Endothelial cell of umbilical vein (primary cell): ENCODE measurements at regions not wholly inside any gene's neighbourhood (a gene's known extent, or its start where the extent isn't known, plus 50 kb on each side); places are given as distances from the start of the nearest gene placed in this dataset.
"Not testable (repeated sequence)": the region's sequence is repeated elsewhere in the genome, so short reads cannot be mapped to it uniquely, and the experiment has no call there.

Experiments
- BruUV-seq: library from RNA; stranded (reverse); fragments of 400-500 nt; replicated peaks from 2 replicates; lab custom pipeline; 2021; lab: Mats Ljungman, UMichigan
- CTCF ChIA-PET: fragments of 300-600, 350-600 bp; sonication (Branson Sonifier 250); formaldehyde crosslinking; loops from one replicate; lab custom pipeline; 2021; ENCODE audit warnings: antibody characterized with exemption, inconsistent platforms; lab: Charles Lee
- POLR2A ChIA-PET: fragments of 300-600, 350-600 bp; sonication (Branson Sonifier 250); formaldehyde crosslinking; loops from one replicate; lab custom pipeline; 2021; ENCODE audit warnings: antibody characterized with exemption, inconsistent platforms; lab: Charles Lee
- DNase-seq: peaks from one replicate; pipeline ENCODE4 v3.0.0-alpha.2; 2011; ENCODE audit warnings: low read depth, low spot score
- FAIRE-seq: peaks from 2 replicates; lab custom pipeline; 2011; peaks lifted over from hg19 to GRCh38; lab: Jason Lieb, UNC
- H2AFZ ChIP-seq: 2 replicates; pipeline ENCODE4 v1.6.0; 2012; ENCODE audit warnings: low read depth, low read length, control low read depth, inconsistent platforms
- H3K27ac ChIP-seq: 2 replicates; pipeline ENCODE4 v1.5.1; 2011; ENCODE audit warnings: low read depth, mild to moderate bottlenecking, control low read depth, low read length, moderate library complexity; ENCODE audit not compliant: insufficient read depth
- H3K27me3 ChIP-seq, 2 experiments: 2 replicates each; pipeline versions ENCODE4 v1.6.0 to v1.6.1; 2011; ENCODE audit warnings: low read length in 2 of 2, mixed read lengths in 1 of 2; ENCODE audit not compliant: control insufficient read depth in 2 of 2, insufficient read depth in 2 of 2
- H3K36me3 ChIP-seq, 2 experiments: 2 replicates in 1 of 2; 3 replicates in 1 of 2; pipeline ENCODE4 v1.5.1; 2011; ENCODE audit warnings: low read length in 2 of 2, mild to moderate bottlenecking in 1 of 2, moderate library complexity in 1 of 2; ENCODE audit not compliant: control insufficient read depth in 2 of 2, insufficient read depth in 2 of 2; ENCODE audit errors: extremely low read depth in 1 of 2
- H3K4me1 ChIP-seq: 3 replicates; pipeline ENCODE4 v1.5.1; 2011; ENCODE audit warnings: mild to moderate bottlenecking, low read length; ENCODE audit not compliant: control insufficient read depth, insufficient read depth; ENCODE audit errors: extremely low read depth
- H3K4me2 ChIP-seq: 2 replicates; pipeline ENCODE4 v1.6.1; 2011; ENCODE audit warnings: low read length, control low read depth, mixed read lengths; ENCODE audit not compliant: insufficient read depth
- H3K4me3 ChIP-seq, 3 experiments: fragments of 200-600 bp in 1 of 3; sonication (generic), shearing (Covaris generic) in 1 of 3; replicated peaks in 1 of 3; 2 replicates each; pipeline ENCODE4 v1.5.1; 2011 to 2016; ENCODE audit warnings: control low read depth in 3 of 3, low read length in 3 of 3, mild to moderate bottlenecking in 2 of 3, inconsistent platforms in 1 of 3, low read depth in 1 of 3, moderate library complexity in 1 of 3; ENCODE audit not compliant: insufficient read depth in 1 of 3
- H3K79me2 ChIP-seq: 2 replicates; pipeline ENCODE4 v1.6.0; 2012; ENCODE audit warnings: low read length, inconsistent platforms; ENCODE audit not compliant: control insufficient read depth, insufficient read depth
- H3K9ac ChIP-seq: replicated peaks from 2 replicates; pipeline ENCODE3; 2011; ENCODE audit warnings: low read length, control low read depth; ENCODE audit not compliant: insufficient read depth; ENCODE audit errors: extremely low read depth
- H3K9me1 ChIP-seq: replicated peaks from 3 replicates; pipeline ENCODE4 v1.6.0; 2011; ENCODE audit warnings: mild to moderate bottlenecking, low read length; ENCODE audit not compliant: control insufficient read depth, insufficient read depth; ENCODE audit errors: extremely low read depth
- H3K9me3 ChIP-seq: replicated peaks from 2 replicates; pipeline ENCODE4 v1.5.1; 2012; ENCODE audit warnings: low read length, inconsistent platforms; ENCODE audit not compliant: control insufficient read depth, insufficient read depth
- H4K20me1 ChIP-seq: replicated peaks from 2 replicates; pipeline ENCODE3; 2011; ENCODE audit warnings: mild to moderate bottlenecking, low read length; ENCODE audit not compliant: control insufficient read depth, insufficient read depth; ENCODE audit errors: extremely low read depth
- EZH2 ChIP-seq: IDR thresholded peaks from 2 replicates; pipeline ENCODE4 v1.6.1; 2012; ENCODE audit warnings: borderline replicate concordance, low read depth, mild to moderate bottlenecking, moderate library complexity, low read length, inconsistent platforms; ENCODE audit not compliant: severe bottlenecking
- FOS ChIP-seq: IDR thresholded peaks from 2 replicates; pipeline ENCODE4 v1.6.1; 2011; ENCODE audit warnings: mild to moderate bottlenecking, low read length, moderate library complexity, borderline replicate concordance; ENCODE audit not compliant: insufficient read depth
- GATA2 ChIP-seq: IDR thresholded peaks from 2 replicates; pipeline ENCODE4 v1.7.0; 2011; ENCODE audit warnings: low read depth, mild to moderate bottlenecking, moderate library complexity, mixed read lengths, low read length; ENCODE audit not compliant: insufficient read length, insufficient read depth
- JUN ChIP-seq: IDR thresholded peaks from 2 replicates; pipeline ENCODE4 v1.6.1; 2011; ENCODE audit warnings: borderline replicate concordance, low read depth; ENCODE audit not compliant: insufficient read length, insufficient read depth
- MYC ChIP-seq: IDR thresholded peaks from one replicate; pipeline ENCODE4 v1.6.1; 2011; ENCODE audit warnings: mild to moderate bottlenecking, low read depth, low read length
- POLR2A ChIP-seq: IDR thresholded peaks from 2 replicates; pipeline ENCODE4 v1.6.1; 2012; ENCODE audit warnings: low read depth, mild to moderate bottlenecking, control low read depth, low read length
- POLR2AphosphoS5 ChIP-seq: IDR thresholded peaks from 2 replicates; pipeline ENCODE4 v1.6.1; 2012; ENCODE audit warnings: low read depth, mild to moderate bottlenecking, control low read depth, low read length, moderate library complexity; ENCODE audit not compliant: insufficient read depth
- dilution Hi-C: fragments of 300-500 bp; cut with MboI; formaldehyde crosslinking; loops from one replicate; pipeline ENCODE4 v1.15.0; 2019; ENCODE audit warnings: low sequenced_read_pairs; ENCODE audit not compliant: extremely low pct_ligation_motif_present
- intact Hi-C: fragments of 100-400 bp; cut with micrococcal nuclease; formaldehyde crosslinking; loops from one replicate; pipeline ENCODE4 v1.10.0; 2022
- TF ChIP-seq, protein P1 (sequence below): IDR thresholded peaks from 2 replicates; pipeline ENCODE4 v1.6.1; 2011; ENCODE audit not compliant: insufficient read depth, insufficient read length
- TF ChIP-seq, protein P2 (sequence below), 2 donors: IDR thresholded peaks; 1 replicate in 1 of 2; 2 replicates in 1 of 2; pipeline ENCODE4 v1.5.1; 2011; ENCODE audit warnings: low read length in 2 of 2, mild to moderate bottlenecking in 2 of 2, moderate library complexity in 2 of 2, control low read depth in 1 of 2, inconsistent platforms in 1 of 2, low read depth in 1 of 2; ENCODE audit not compliant: insufficient read depth in 1 of 2; ENCODE audit errors: extremely low read depth in 1 of 2

DNA sequence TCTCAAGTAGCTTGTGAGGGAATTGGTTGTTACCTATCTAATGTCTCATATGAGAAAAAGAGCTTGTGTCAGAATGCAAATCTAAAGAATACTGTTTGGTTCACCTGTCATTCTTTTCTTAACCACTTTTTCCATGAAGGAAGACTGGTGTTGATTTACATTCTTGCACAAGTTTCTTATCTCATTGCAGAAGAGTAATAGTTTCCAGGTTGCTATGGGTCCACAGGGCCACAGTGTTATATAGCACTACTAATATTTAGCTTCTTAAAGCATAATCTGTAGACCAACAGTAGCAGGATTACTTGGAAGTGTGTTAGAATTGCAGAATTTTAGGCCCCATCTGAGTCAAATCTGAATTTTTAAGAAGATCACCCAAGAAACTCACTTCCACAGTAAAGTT lies 697.5 kb downstream of the GBE1 start:
- intact Hi-C loops = no loop called here
- no peaks in the 10 kb centered on the region for H3K9me1 ChIP-seq

GRCh38 chr3:81051133-81051532 lies 710.3 kb downstream of the GBE1 start:
- intact Hi-C loops, H3K9me3 ChIP-seq, H3K4me2 ChIP-seq, H3K36me3 ChIP-seq, H3K79me2 ChIP-seq, H3K4me3 ChIP-seq, POLR2A ChIA-PET, H3K4me1 ChIP-seq, H2AFZ ChIP-seq, CTCF ChIA-PET, H3K9ac ChIP-seq, H3K27ac ChIP-seq, H3K9me1 ChIP-seq, H3K27me3 ChIP-seq, FAIRE-seq, BruUV-seq, DNase-seq, dilution Hi-C loops, H4K20me1 ChIP-seq: not testable (repeated sequence)

More for the DNA sequence above, 697.5 kb downstream of the GBE1 start:
- no peaks in the 10 kb centered on the region for H4K20me1 ChIP-seq
- FAIRE-seq = no peak
- no peaks in the 10 kb centered on the region for H3K27me3 ChIP-seq
- no peak for TF ChIP-seq JUN
- TF ChIP-seq EZH2 = no peak
- no peak for TF ChIP-seq GATA2
- no peak for TF ChIP-seq POLR2AphosphoS5
- no peak for TF ChIP-seq FOS
- TF ChIP-seq MYC = no peak
- TF ChIP-seq POLR2A = no peak
- TF ChIP-seq, protein P1, sequence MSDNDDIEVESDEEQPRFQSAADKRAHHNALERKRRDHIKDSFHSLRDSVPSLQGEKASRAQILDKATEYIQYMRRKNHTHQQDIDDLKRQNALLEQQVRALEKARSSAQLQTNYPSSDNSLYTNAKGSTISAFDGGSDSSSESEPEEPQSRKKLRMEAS = no peak
- TF ChIP-seq, protein P2, sequence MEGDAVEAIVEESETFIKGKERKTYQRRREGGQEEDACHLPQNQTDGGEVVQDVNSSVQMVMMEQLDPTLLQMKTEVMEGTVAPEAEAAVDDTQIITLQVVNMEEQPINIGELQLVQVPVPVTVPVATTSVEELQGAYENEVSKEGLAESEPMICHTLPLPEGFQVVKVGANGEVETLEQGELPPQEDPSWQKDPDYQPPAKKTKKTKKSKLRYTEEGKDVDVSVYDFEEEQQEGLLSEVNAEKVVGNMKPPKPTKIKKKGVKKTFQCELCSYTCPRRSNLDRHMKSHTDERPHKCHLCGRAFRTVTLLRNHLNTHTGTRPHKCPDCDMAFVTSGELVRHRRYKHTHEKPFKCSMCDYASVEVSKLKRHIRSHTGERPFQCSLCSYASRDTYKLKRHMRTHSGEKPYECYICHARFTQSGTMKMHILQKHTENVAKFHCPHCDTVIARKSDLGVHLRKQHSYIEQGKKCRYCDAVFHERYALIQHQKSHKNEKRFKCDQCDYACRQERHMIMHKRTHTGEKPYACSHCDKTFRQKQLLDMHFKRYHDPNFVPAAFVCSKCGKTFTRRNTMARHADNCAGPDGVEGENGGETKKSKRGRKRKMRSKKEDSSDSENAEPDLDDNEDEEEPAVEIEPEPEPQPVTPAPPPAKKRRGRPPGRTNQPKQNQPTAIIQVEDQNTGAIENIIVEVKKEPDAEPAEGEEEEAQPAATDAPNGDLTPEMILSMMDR (IDR thresholded peaks at IDR 0.05; ENCODE audit: extremely low read depth in 1 of 2, insufficient read depth in 1 of 2, low read depth in 1 of 2, low read length in 2 of 2) = no peak
- no peak overlapping the region for H2AFZ ChIP-seq
- H3K4me2 ChIP-seq = no peak overlapping the region
- H3K4me3 ChIP-seq = no peak overlapping the region
- dilution Hi-C loops = no loop called here
- H3K36me3 ChIP-seq = no peaks in the 10 kb centered on the region
- ChIA-PET CTCF (no interaction called here), POLR2A (no interaction called here)
- BruUV-seq = no TSS peak
- DNase-seq = no peak
- no peaks in the 10 kb centered on the region for H3K4me1 ChIP-seq
- H3K79me2 ChIP-seq = no peaks in the 10 kb centered on the region
- no peaks in the 10 kb centered on the region for H3K9me3 ChIP-seq
- no peak overlapping the region for H3K9ac ChIP-seq
- H3K27ac ChIP-seq = no peak overlapping the region
